ENCODE measurements at regions not wholly inside any gene's neighbourhood (a gene's known extent, or its start where the extent isn't known, plus 50 kb on each side); places are given as distances from the start of the nearest gene placed in this dataset.
"Not testable (repeated sequence)": the region's sequence is repeated elsewhere in the genome, so short reads cannot be mapped to it uniquely, and the experiment has no call there.

DNA sequence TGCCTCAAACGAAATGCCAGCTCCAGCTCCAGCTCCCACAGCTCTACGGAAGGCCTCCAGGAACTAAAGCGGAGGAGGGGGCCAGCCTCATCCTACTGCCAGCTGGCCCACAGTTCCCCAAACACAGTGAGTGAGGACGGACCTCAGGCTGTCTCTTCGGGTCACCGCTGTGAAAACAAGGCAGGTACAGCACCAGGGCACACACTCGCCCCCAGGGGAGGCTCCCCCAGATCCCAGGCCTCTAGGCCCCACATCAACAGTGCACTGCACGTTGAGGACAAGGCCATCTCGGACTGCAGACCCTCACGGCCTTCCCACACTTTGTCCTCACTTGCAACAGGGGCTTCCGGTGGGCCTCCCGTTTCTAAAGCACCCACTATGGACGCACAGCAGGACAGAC, 95.0 kb downstream of the GTF2H2C_2 start:
- DNase-seq (ENCODE audit: extremely low spot score, unreplicated experiment), result peak; percentile 44
- not testable (repeated sequence) for H3K27me3 Mint-ChIP-seq (ENCODE audit: unreplicated experiment); H3K4me3 Mint-ChIP-seq (ENCODE audit: unreplicated experiment); H3K9me3 Mint-ChIP-seq (ENCODE audit: unreplicated experiment); H3K4me1 Mint-ChIP-seq (ENCODE audit: unreplicated experiment); H3K36me3 Mint-ChIP-seq (ENCODE audit: unreplicated experiment); H3K27ac Mint-ChIP-seq (ENCODE audit: unreplicated experiment)

DNA sequence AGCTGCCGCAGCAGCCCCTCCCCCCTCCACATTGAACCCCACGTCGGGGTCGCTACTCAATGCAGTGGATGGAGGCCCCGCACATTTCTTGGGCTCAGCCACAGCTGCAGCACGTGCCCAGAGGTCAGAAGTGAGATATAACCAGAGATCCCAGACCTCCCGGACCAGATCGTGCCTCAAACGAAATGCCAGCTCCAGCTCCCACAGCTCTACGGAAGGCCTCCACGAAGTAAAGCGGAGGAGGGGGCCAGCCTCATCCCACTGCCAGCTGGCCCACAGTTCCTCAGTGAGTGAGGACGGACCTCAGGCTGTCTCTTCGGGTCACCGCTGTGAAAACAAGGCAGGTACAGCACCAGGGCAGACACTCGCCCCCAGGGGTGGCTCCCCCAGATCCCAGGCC, 95.6 kb downstream of the GTF2H2C_2 start:
- peak; percentile 65 for DNase-seq (ENCODE audit: extremely low spot score, unreplicated experiment)
- not testable (repeated sequence) for H3K27ac Mint-ChIP-seq (ENCODE audit: unreplicated experiment); H3K4me1 Mint-ChIP-seq (ENCODE audit: unreplicated experiment)

More for the DNA sequence above, 95.6 kb downstream of the GTF2H2C_2 start:
- not testable (repeated sequence) for H3K36me3 Mint-ChIP-seq (ENCODE audit: unreplicated experiment); H3K27me3 Mint-ChIP-seq (ENCODE audit: unreplicated experiment); H3K9me3 Mint-ChIP-seq (ENCODE audit: unreplicated experiment); H3K4me3 Mint-ChIP-seq (ENCODE audit: unreplicated experiment)

Measured in osteocyte (in vitro differentiated cells).